H9 (cell line): ENCODE measurements at regions not wholly inside any gene's neighbourhood (a gene's known extent, or its start where the extent isn't known, plus 50 kb on each side); places are given as distances from the start of the nearest gene placed in this dataset.

ENCODE experiments used
- DNase-seq: peaks from one replicate; pipeline ENCODE4 v3.0.0-alpha.2; 2017
- H2AFZ ChIP-seq: one replicate; pipeline ENCODE4 v1.6.1; 2013; ENCODE audit warnings: mild to moderate bottlenecking, low read length, control low read depth, moderate library complexity
- H2AK5ac ChIP-seq: 2 replicates; pipeline ENCODE4 v1.6.1; 2013; ENCODE audit warnings: low read length, control low read depth, mixed read lengths; ENCODE audit not compliant: insufficient read length
- H2BK120ac ChIP-seq: one replicate; pipeline ENCODE4 v1.6.1; 2013; ENCODE audit warnings: low read depth, mild to moderate bottlenecking, low read length, control low read depth, inconsistent platforms; ENCODE audit not compliant: poor library complexity, severe bottlenecking
- H2BK12ac ChIP-seq: 2 replicates; pipeline ENCODE4 v1.6.1; 2013; ENCODE audit warnings: low read length, control low read depth, mixed read lengths, low read depth; ENCODE audit not compliant: insufficient read length
- H2BK15ac ChIP-seq: 2 replicates; pipeline ENCODE4 v1.6.1; 2013; ENCODE audit warnings: low read depth, low read length, control low read depth
- H2BK20ac ChIP-seq: one replicate; pipeline ENCODE4 v1.6.1; 2013; ENCODE audit warnings: low read depth, mild to moderate bottlenecking, low read length, control low read depth, inconsistent platforms; ENCODE audit not compliant: poor library complexity, severe bottlenecking
- H2BK5ac ChIP-seq: 2 replicates; pipeline ENCODE4 v1.6.1; 2013; ENCODE audit warnings: low read length, control low read depth, mixed read lengths; ENCODE audit not compliant: insufficient read length
- H3K14ac ChIP-seq: 2 replicates; pipeline ENCODE4 v1.6.1; 2013; ENCODE audit warnings: low read length, control low read depth; ENCODE audit not compliant: insufficient read depth
- H3K18ac ChIP-seq: 2 replicates; pipeline ENCODE4 v1.6.1; 2013; ENCODE audit warnings: low read depth, mild to moderate bottlenecking, mixed read lengths, low read length, control low read depth; ENCODE audit not compliant: insufficient read length
- H3K23ac ChIP-seq: 2 replicates; pipeline ENCODE4 v1.6.1; 2013; ENCODE audit warnings: low read length, control low read depth, mixed read lengths, low read depth; ENCODE audit not compliant: insufficient read length
- H3K23me2 ChIP-seq: 2 replicates; pipeline ENCODE4 v1.6.1; 2013; ENCODE audit warnings: low read depth, mild to moderate bottlenecking, mixed read lengths, low read length, control low read depth; ENCODE audit not compliant: insufficient read length, poor library complexity, severe bottlenecking
- H3K27ac ChIP-seq: 2 replicates; pipeline ENCODE4 v1.5.1; 2013; ENCODE audit warnings: low read length, control low read depth, mixed read lengths, low read depth; ENCODE audit not compliant: insufficient read length
- H3K27me3 ChIP-seq: 2 replicates; pipeline ENCODE4 v1.6.1; 2013; ENCODE audit warnings: low read length, control low read depth, inconsistent platforms; ENCODE audit not compliant: insufficient read depth
- H3K4ac ChIP-seq: 2 replicates; pipeline ENCODE4 v1.6.1; 2013; ENCODE audit warnings: low read depth, mild to moderate bottlenecking, control low read depth, inconsistent platforms, low read length, moderate library complexity
- H3K4me1 ChIP-seq: 2 replicates; pipeline ENCODE4 v1.6.1; 2013; ENCODE audit warnings: low read length, control low read depth, inconsistent platforms; ENCODE audit not compliant: insufficient read depth
- H3K4me2 ChIP-seq: 2 replicates; pipeline ENCODE4 v1.6.1; 2013; ENCODE audit warnings: low read length, control low read depth, mixed read lengths; ENCODE audit not compliant: insufficient read length, insufficient read depth
- H3K56ac ChIP-seq: 2 replicates; pipeline ENCODE4 v1.6.1; 2013; ENCODE audit warnings: low read depth, mild to moderate bottlenecking, mixed read lengths, low read length, control low read depth; ENCODE audit not compliant: insufficient read length
- H3K79me1 ChIP-seq: 2 replicates; pipeline ENCODE4 v1.6.1; 2013; ENCODE audit warnings: low read depth, mild to moderate bottlenecking, moderate library complexity, low read length, control low read depth, inconsistent platforms; ENCODE audit not compliant: insufficient read depth, poor library complexity, severe bottlenecking
- H3K79me2 ChIP-seq: 2 replicates; pipeline ENCODE4 v1.6.1; 2013; ENCODE audit warnings: low read length, control low read depth, inconsistent platforms; ENCODE audit not compliant: insufficient read depth
- H3K9ac ChIP-seq: 2 replicates; pipeline ENCODE4 v1.6.1; 2013; ENCODE audit warnings: low read length, control low read depth, mixed read lengths; ENCODE audit not compliant: insufficient read length; ENCODE audit errors: extremely low read depth
- H3K9me3 ChIP-seq: one replicate; pipeline ENCODE4 v1.6.1; 2013; ENCODE audit warnings: low read depth, low read length, inconsistent platforms; ENCODE audit not compliant: control insufficient read depth
- H3T11ph ChIP-seq: one replicate; pipeline ENCODE4 v1.6.1; 2013; ENCODE audit warnings: mild to moderate bottlenecking, low read length, control low read depth, inconsistent platforms
- H4K20me1 ChIP-seq: one replicate; pipeline ENCODE4 v1.6.1; 2013; ENCODE audit not compliant: control insufficient read depth, insufficient read length, insufficient read depth
- H4K5ac ChIP-seq: 2 replicates; pipeline ENCODE4 v1.6.1; 2013; ENCODE audit warnings: low read depth, mild to moderate bottlenecking, mixed read lengths, low read length, control low read depth; ENCODE audit not compliant: insufficient read length
- H4K8ac ChIP-seq: replicated peaks from 2 replicates; pipeline ENCODE4 v1.6.1; 2013; ENCODE audit warnings: low read length, control low read depth, mixed read lengths, low read depth; ENCODE audit not compliant: insufficient read length
- H4K91ac ChIP-seq: 2 replicates; pipeline ENCODE4 v1.6.1; 2013; ENCODE audit warnings: low read depth, mild to moderate bottlenecking, moderate library complexity, mixed read lengths, low read length, control low read depth; ENCODE audit not compliant: insufficient read length
- H3K27ac Mint-ChIP-seq, 3 experiments: 2 replicates in 2 of 3; 3 replicates in 1 of 3; pipeline ENCODE4 v1.8.0; 2020 to 2021; ENCODE audit warnings: mixed read lengths in 3 of 3, mild to moderate bottlenecking in 1 of 3, moderate library complexity in 1 of 3
- H3K27me3 Mint-ChIP-seq: 2 replicates; pipeline ENCODE4 v1.8.0; 2021; ENCODE audit warnings: low read depth, mild to moderate bottlenecking, moderate library complexity, mixed read lengths
- H3K36me3 Mint-ChIP-seq, 3 experiments: 2 replicates in 2 of 3; 3 replicates in 1 of 3; pipeline ENCODE4 v1.8.0; 2020 to 2021; ENCODE audit warnings: low read depth in 3 of 3, mixed read lengths in 3 of 3; ENCODE audit not compliant: insufficient read depth in 1 of 3
- H3K4me1 Mint-ChIP-seq, 2 experiments: 2 replicates each; pipeline ENCODE4 v1.8.0; 2020; ENCODE audit warnings: mixed read lengths in 2 of 2
- H3K4me3 Mint-ChIP-seq, 2 experiments: 2 replicates in 1 of 2; 3 replicates in 1 of 2; pipeline ENCODE4 v1.8.0; 2020 to 2021; ENCODE audit warnings: mild to moderate bottlenecking in 2 of 2, mixed read lengths in 2 of 2, moderate library complexity in 1 of 2
- H3K9me3 Mint-ChIP-seq, 2 experiments: 2 replicates in 1 of 2; 3 replicates in 1 of 2; pipeline ENCODE4 v1.8.0; 2020; ENCODE audit warnings: mild to moderate bottlenecking in 2 of 2, mixed read lengths in 2 of 2, moderate library complexity in 1 of 2
- CTCF ChIP-seq: fragments of 200-600 bp; sonication (generic); conservative IDR thresholded peaks from 3 replicates; pipeline ENCODE4 v1.8.0; 2021; ENCODE audit warnings: antibody characterized with exemption, mild to moderate bottlenecking
- WGBS: extraction: QIAGEN DNeasy Blood & Tissue Kit; methylation state at CpG from one replicate; pipeline ENCODE4 v1.1.7; 2013; ENCODE audit warnings: missing lambda C conversion rate, low lambda C conversion rate, mixed read lengths; ENCODE audit not compliant: insufficient read length; ENCODE audit errors: extremely low coverage; 5-methylcytosine and 5-hydroxymethylcytosine counted together

GRCh38 chr13:68938639-68939038 lies 1169.0 kb upstream of the ATXN8OS start:
- Histone ChIP-seq H3K4me2 (no peak overlapping the region), H3K14ac (no peak overlapping the region), H3K79me2 (no peaks in the 10 kb centered on the region), H3K4me1 (no peaks in the 10 kb centered on the region), H3K18ac (no peak overlapping the region), H3K56ac (no peak overlapping the region), H2BK5ac (no peak overlapping the region), H3K4ac (no peak overlapping the region), H3K27ac (no peak overlapping the region), H3K9ac (no peak overlapping the region), H4K20me1 (no peaks in the 10 kb centered on the region), H3K23ac (no peak overlapping the region), H2BK120ac (no peak overlapping the region), H4K5ac (no peak overlapping the region), H3K9me3 (no peaks in the 10 kb centered on the region), H3T11ph (no peak overlapping the region), H2AK5ac (no peak overlapping the region), H4K8ac (no peak overlapping the region), H2AFZ (peak overlapping the region; percentile 73), H3K27me3 (no peaks in the 10 kb centered on the region), H2BK15ac (no peak overlapping the region), H3K79me1 (no peaks in the 10 kb centered on the region), H4K91ac (no peak overlapping the region), H3K23me2 (no peaks in the 10 kb centered on the region), H2BK12ac (no peak overlapping the region), H2BK20ac (no peak overlapping the region)
- DNase-seq, result no peak
- H3K9me3 Mint-ChIP-seq, result peaks cover 0 to 3% of the 10 kb centered on the region in 2 experiments; a peak in 1 of 5 replicates
- no peak overlapping the region for H3K27ac Mint-ChIP-seq
- no peaks in the 10 kb centered on the region for H3K27me3 Mint-ChIP-seq
- no CpG with 5 or more reads among the region's 5 CpGs for WGBS
- peaks cover 13% of the 10 kb centered on the region in 2 experiments for H3K4me1 Mint-ChIP-seq
- TF ChIP-seq CTCF, result no peak
- no peak overlapping the region for H3K4me3 Mint-ChIP-seq
- H3K36me3 Mint-ChIP-seq, result peaks cover 0 to 7% (median 0%) of the 10 kb centered on the region in 3 experiments; a peak in 2 of 7 replicates
